ENCODE measurements at regions not wholly inside any gene's neighbourhood (a gene's known extent, or its start where the extent isn't known, plus 50 kb on each side); places are given as distances from the start of the nearest gene placed in this dataset.
"Not testable (repeated sequence)": the region's sequence is repeated elsewhere in the genome, so short reads cannot be mapped to it uniquely, and the experiment has no call there.

DNA sequence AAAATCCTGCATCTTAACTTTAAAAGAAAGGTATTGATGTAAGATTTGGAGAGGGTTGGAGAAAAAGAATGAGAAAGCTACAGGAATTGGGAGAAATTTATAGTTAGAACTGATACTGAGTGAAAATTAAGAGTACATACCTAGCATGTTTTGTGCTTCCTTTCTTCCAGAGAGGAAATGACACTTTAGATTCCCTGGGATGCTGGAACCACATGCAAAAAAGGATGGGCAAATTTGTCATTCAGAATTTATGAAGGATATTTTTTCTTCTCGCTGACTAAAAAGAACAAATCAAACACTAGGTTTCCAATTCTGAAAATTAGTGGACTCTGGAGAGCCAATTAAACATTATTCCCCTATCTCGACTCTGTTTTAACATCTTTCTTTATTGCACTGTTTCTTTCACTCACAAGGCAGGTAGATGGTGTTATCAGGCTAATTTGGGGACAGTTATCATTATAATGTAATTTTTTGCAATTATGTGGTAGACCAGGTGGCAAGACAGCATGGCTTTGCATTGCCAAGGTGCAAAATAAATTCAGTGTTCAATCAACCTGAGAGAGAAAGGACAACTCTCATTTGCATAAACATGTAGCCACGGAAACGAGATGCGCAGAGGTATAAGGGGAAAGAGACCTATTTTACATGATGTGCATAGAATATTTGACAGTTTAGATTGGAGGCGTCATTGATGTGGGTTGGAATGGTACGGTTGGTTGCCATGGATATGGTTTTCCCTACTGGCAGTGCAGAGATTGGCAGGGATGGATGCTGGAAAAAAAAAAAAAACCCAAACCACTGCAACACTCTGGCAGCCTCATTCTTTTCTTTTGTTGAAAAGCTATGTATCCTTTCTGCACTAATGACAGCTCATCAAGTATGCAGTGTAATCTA is 320.4 kb upstream of the CCNH start:
- DNase-seq = no peak

DNA sequence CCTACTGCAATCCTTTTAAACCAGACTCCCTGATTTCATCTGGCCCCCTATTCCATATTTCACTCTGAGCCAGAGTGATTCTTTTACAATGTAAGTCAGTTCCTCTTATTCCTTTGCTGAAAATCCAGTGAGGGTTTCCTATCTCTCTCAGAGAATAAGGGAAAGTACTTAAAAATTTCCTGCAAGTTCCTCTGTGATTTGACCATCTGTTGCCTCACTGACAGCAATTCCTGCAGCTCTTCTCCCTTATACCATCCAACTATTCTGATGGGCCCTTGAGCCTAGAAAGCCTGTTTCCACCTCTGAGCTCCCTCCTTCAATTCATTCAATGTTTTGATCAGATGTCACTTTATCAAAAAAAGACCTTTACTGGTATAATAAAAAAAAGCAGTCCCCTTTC is 317.1 kb upstream of the CCNH start:
- DNase-seq = no peak

DNA sequence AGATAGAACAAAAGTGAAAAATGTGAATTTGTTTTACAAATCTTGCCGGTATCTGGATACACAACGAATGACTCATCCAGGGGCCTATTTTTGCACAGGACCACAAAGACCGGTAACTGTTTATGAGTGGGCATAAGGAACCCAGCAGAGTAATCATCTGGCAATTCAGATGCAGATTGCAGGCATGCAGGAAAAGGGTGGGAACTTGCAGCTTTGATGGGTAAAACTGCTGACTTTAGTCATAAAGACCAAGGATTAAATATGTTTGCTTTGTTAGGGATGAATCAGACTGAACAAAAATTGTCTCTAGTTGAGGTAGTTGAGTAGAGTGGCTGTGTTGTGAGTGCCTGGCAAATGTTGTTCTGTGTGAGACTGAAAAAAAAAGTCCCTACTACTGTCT is 309.6 kb upstream of the CCNH start:
- no peak for DNase-seq

DNA sequence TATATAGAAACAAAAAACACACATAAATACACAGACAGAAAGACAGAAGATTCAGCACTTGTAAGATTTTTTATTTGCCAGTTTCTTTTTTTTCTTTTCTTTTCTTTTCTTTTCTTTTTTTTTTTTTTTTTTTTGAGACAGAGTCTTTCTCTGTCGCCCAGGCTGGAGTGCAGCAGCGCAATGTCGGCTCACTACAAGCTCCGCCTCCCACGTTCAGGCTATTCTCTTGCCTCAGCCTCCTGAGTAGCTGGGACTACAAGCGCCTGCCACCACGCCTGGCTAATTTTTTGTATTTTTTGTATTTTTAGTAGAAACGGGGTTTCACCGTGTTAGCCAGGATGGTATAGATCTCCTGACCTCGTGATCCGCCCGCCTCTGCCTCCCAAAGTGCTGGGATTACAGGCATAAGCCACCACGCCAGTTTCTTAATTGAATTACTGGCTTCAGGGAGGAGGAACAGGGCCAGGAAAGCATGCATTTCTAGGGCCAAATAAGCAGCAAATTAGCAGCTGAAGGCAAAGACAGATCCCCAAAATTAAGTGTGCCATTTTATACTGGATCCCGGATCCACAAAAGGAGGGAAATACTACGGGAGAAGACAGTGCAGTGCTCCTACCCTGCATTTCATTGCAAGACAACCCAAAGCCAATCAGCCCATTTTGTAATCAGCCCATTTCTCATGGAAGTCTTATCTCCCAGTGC is 305.6 kb upstream of the CCNH start:
- DNase-seq = not testable (repeated sequence)

DNA sequence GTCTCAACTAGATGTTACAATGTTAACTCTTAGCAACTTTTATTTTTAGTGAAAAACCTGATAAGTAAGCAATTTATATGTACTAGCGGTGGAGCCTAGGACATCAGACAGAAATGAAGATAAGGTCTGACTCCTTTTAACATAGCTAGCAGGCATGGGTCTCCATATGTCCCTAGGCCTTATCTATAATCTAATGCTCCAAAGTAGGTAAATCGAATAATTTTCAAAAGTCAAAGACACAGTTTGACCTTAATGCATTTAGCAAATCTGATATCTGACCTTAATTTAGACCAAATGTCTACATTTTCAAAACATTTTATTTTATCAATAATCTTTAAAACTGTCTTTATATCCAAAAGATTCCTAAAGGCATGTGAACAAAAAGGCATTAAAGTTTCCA is 305.0 kb upstream of the CCNH start:
- no peak for DNase-seq

DNA sequence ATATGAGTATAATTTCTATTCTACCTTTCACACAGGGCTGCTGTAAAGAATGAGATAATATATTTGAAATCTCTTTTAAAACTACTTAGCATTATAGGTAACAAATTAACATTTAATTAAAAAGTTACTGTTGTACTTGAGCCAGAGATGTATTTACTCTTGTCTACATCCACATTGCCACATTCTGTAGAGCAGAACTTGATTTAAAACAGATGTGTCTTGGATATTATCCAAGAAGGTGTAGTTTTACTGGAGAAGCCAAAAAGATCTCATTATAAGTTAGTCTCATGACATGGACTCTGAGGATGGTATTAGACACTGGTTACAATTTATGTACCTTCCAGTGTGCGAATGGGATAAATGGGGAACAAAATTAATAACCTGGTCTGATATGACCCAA is 293.1 kb upstream of the CCNH start:
- no peak for DNase-seq

DNA sequence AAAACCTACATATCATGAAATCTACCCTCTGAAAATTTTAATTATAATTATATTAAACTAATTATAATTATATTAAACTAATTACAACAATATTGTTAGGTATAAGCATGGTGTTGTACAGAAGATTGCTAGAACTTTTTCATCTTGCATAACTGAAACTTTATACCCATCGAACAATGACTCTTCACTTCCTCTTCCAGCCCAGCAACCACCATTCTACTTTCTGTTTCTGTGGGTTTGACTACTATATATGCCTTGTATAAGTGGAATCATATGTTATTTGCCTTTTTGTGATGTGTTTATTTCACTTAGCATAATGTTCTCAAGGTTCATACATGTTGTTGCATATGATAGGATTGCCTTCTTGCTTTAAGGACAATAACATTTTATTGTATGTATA is 274.2 kb upstream of the CCNH start:
- no peak for DNase-seq

DNA sequence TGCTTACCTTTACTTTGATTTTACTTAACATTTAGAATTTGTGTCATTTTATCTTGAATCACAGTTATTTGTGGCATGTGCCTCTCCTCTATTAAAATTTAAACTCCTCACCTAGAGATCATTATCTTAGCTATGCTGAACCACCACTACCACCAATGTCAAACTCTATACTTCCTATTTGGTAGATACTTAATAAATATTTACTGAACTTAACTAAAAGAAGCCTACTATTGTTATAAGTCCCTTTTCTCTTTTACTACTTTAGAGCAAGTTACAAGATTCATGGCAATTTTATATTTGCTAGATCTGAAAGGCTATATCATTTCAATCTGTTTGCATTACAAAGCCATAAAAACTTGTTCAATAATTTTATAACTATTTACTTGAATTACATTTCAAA is 273.3 kb upstream of the CCNH start:
- no peak for DNase-seq

DNA sequence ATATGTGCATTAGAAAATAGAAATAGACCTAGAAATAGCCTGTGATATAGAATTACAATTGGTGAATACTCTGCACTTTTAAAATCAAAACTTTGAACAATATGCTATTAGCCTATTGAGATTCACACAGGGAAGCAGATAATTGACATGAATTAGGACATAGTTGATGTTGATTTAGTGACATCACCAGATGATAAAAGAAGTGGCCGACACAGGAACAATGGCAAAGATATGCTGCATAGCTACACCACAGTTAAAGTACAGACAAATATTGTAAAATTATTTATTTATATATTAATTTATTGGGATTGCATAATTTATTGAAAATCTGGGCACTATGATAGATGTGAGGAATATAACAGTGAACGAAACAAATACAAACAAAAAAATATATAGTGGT is 261.5 kb upstream of the CCNH start:
- DNase-seq = no peak

DNA sequence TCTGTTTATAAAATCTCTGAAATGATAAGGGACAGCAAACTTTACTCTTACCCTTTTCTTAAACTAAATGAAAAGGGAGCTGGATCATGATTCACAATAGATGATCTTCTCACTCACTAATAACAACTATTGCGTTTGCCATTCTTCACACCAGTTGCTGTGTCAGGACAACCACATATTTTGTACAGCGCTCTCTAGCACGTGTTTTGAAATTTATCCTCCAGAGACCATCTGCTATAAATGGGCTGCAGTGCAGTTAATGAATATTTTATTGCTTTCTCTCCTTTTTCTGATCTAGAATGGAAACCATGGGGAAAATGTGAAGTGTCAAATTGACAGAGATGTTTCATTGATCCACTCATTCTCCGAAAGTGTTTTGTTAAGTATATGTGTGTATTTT is 258.4 kb upstream of the CCNH start:
- DNase-seq = no peak

DNA sequence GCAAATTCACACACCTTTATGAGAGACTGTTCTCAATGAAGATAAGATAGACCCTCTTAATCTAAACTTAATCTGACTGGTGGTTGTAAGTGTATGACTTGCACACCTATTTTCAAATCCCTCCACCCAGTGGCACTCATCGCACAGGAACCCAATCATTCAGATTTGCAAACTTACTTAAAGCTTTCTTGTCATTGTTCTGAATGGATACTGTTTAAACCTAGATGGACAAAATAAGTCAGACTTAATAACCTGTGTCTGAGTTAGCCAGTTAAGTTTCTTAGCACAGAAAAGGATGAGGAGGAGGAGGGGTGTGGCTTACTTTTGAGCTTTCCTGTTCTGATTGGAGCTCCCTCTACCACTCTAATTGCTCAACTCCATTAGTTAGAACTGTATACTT is 252.4 kb upstream of the CCNH start:
- no peak for DNase-seq

DNA sequence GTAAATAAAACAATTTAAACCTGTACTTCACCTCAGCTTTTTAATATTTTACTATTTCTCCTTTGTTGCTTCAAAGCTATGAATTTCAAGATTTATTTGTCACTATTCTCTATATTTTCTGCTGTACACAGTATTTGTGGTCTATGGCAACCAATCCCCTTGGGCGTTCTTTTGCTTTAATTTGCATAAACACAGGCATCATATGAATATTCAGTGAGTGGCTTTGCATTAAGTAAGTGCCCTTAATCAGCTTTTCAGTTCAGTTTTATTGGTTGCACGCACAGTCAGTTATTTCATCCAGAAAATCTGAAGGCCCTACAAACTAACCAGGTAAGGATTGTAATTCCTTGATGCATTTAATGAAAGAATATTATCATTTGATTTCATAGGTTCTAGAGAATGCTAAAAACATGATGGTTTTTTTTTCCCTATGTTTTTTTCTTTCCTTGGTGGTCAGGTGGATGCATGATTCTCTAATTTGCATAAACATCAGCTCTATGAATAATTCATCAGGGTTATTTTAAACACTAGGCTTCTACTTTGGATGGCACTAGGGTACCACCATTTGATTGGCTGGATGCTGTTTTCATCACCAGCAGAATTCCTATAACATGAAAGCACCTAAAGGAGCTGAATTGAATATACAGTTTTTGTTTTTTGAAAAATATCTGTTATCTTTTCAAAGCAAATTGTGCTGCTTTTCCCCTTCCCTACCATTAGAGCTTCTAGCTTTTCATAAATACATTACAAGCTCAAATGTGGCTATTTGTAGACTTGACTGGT is 249.2 kb upstream of the CCNH start:
- no peak for DNase-seq

DNA sequence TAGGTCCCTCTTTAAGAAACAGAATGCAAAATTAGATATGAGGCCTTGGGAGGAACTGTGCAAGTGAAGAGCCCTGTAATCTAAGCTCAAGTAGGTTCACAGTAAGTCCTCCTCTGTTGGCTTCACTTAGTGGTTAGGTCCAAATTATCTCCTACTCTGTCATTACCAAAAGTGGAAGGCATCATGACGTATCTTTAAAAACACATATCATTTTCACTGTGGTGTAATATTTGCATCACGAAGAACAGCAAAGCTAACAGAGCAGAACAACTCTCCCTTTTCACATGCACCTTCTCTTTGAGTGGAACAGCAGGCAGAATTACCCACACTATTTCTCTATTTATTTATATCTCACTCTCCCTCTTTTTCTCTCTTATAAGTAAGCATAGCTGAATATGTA is 240.5 kb upstream of the CCNH start:
- no peak for DNase-seq

DNA sequence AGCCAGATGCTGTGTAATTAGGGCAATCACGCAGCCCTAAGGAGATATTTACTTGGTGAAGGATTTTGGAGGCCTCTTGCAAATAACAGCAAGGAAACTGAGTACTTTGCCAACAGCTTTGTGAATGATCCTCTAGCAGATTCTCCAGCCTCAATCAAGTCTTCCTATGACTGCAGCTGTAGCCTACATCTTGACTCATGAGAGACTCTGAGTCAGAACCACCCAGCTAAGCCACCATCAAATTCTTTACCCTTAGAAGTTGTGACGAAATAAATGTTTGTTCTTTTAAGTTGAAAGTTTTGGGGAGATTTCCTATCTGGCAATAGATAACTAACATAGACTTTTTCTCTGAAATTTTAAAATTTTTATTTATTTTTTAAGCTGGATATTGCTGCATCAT is 237.6 kb upstream of the CCNH start:
- no peak for DNase-seq

DNA sequence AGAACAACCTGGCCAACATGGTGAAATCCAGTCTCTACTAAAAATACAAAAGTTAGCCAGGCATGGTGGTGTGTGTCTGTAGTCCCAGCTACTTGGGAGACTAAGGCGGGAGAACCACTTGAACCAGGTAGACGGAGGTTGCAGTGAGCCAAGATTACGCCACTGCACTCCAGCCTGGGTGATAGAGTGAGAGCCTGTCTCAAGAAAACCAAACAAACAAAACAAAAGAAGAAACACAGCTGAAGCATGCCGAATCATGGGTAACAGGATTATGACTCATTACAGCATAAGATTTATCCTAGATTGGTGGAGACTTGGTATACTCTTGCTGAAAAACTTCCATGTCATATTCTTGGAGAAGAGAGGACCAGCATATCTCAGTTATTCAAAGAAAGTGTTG is 236.7 kb upstream of the CCNH start:
- no peak for DNase-seq

DNA sequence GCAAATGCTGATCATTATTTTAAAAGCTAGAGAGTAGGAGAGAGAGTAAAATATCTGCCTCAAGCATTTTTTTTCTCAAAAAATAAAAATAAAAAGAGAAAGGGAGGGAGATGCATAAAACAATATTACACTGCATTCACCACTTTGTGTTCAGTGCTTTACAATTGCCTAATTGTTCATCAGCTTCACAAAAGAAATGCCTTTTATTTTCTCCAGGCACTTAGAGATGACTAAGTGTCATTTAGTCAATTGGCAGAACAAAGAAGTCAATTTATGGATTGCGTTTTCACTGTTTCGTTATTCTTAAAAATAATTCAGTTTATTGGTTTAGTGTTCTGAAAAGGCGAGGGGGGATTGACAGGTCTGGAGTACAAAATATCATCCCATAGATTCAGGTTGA is 232.5 kb upstream of the CCNH start:
- DNase-seq = no peak

DNA sequence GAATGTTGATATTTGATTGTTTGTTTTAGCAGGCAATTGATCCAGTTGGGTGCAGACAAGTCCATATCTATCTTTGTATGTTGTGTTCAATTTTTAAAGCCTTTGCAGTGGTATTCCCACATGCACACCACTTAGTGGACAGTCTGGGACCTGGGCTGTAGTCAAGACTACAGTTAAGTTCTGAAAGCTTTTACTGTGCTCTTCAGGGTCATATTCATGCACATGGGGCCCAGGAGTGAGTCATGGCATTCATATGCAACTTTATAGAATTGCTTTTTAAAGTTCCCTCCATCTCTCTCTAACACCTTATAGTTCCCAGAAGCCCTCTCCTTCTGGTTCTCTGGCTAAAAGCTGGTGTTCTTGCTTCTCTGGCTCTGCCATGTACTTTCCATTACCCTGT is 228.2 kb upstream of the CCNH start:
- DNase-seq = no peak

DNA sequence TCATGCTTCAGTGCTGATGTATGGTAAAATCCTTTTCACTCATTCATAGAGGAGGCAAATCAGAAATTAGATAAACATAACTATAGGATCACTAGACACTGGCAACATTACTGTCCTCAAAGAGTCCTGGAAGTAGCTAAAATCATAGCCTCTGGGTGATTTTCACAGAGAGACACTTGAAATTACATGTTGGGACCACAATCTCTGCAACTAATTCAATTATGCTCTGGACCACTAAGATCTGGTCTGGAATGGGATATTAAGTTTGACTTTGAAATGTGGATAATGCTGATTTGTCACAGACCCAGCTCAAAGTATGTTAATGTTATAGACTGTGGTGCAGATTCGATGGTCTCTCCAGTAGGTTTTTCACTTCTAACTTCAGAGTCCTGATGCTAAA is 214.6 kb upstream of the CCNH start:
- DNase-seq = no peak

DNA sequence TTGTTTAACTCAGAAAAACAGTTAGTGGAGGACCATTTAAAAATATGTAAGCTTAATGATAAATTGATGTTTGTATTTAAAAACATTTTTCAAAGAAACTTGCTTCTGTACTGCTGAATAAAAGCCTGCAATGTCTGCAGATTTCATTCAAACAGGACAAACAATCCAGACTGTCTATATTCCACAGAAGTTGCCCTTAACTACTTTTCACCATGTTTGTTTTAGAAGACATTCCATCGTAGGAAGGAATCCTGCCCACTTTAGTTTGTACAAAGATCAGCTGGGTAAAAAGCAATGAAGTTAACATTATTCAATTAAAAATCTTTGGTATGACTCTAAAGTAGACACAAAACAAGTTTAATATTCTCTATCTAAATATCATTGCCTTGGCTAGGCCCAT is 195.7 kb upstream of the CCNH start:
- DNase-seq = no peak

DNA sequence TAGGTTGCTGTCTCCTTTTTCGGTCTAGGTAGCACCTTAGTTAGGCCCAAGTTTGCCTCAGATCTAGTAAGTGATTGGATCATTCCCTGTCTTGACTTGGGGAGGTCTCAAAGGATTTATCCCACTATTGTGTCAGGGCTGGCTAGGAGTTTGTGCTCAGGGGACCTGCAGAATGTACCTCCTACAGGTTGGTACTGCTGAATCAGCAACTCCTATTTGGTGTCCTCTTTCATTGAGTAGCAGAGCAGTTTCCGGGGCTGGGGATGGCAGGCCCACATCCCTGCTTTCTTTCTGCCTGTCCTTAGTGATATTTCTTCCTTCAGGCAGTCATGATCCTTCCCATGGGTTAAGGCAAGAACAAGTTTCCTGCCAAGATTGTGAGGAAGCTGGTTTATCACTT is 192.9 kb upstream of the CCNH start:
- DNase-seq = no peak

DNA sequence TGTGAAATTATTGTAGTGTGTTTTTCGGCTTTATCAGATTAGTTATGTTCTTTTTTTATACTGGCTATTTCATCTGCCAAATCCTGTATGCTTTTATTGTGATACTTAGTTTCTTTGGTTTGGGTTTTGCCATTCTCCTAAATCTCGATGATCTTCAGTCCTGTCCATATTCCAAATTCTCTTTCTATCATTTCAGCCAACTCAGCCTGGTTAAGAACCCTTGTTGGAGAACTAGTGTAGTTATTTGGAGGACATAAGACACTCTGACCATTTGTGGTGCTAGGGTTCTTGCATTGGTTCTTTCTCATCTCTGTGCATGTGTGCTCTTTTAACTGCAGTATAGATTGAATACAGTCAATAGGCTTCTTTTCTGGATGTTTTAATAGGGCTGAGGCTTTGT is 187.0 kb upstream of the CCNH start:
- DNase-seq = no peak

DNA sequence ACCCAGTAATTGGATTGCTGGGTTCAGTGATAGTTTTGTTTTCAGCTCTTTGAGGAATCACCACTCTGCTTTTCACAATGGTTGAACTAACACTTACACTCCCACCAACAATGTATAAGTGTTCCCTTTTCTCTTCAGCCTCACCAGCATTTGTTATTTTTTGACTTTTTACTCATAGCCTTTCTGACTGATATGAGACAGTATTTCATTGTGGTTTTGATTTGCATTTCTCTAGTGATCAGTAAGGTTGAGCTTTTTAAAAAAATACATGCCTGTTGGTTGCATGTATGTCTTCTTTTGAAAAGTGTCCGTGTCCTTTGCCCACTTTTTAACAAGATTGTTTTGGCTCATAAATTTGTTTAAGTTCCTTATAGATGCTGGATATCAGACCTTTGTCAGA is 185.7 kb upstream of the CCNH start:
- DNase-seq = no peak

DNA sequence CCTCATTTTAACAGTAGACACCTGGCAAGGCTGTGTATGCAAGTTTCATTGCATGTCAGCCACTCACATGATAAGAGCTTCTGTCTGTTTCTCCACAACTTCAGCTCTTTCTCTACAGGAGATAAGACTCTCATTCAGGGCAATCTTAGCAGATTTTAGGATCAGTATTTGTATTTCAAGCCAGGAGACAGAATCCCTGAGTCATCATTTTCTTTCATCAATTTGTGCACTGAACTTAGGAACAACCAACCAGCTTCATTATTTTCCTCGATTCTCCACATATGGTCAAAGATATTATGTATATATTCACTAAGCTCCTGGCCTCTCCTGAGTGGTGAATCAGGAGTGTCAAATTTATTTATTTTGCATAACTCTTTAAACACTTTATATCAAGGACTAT is 181.8 kb upstream of the CCNH start:
- no peak for DNase-seq

DNA sequence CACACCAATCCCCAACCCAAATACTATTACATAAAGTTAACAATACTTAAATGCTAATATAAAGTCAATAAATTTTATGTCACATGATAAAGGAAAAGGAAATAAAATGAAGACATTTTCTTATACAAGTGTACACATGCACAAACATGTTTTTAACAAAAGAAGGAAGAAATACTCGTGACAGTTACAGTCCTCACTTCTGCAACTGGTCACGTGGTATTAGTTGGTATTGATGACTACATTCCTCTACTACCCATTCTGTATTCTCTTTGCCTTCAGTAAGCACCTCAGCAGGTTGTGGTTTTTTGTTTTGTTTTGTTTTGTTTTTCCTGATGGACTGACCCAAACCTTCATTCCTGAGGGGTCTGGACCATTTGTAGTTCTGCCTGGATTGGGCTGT is 176.9 kb upstream of the CCNH start:
- no peak for DNase-seq
